ENCODE measurements at regions not wholly inside any gene's neighbourhood (a gene's known extent, or its start where the extent isn't known, plus 50 kb on each side); places are given as distances from the start of the nearest gene placed in this dataset.

DNA sequence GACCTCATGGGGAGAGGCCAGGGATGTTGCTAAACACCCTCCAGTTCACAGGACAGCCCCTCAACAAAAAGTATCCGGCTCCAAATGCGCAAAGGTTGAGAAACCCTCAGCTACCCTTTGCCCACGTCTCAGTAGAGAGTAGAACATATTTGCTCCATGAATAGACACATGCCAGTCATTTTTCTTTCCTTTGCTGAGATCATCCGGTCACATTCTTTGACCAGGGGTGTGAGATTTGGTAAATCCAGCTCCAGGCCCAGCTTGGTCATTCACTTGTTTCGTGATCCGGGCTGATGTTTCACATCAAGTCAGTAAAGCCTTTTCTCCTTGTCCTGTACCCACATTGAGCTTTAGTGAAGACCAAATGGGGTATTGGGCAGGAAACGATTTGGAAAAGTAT lies 83.6 kb upstream of the LHX5 start:
- POLR2A ChIA-PET (ENCODE audit: low non-redundant PET) = no interaction called here
- no peak for DNase-seq (ENCODE audit: low spot score)
- no peaks in the 10 kb centered on the region for H3K4me1 ChIP-seq (ENCODE audit: insufficient read depth, low read length, poor library complexity, severe bottlenecking)
- no peaks in the 10 kb centered on the region for H3K9me3 ChIP-seq (ENCODE audit: low read depth, low read length, poor library complexity, severe bottlenecking)
- TF ChIP-seq, protein P1, sequence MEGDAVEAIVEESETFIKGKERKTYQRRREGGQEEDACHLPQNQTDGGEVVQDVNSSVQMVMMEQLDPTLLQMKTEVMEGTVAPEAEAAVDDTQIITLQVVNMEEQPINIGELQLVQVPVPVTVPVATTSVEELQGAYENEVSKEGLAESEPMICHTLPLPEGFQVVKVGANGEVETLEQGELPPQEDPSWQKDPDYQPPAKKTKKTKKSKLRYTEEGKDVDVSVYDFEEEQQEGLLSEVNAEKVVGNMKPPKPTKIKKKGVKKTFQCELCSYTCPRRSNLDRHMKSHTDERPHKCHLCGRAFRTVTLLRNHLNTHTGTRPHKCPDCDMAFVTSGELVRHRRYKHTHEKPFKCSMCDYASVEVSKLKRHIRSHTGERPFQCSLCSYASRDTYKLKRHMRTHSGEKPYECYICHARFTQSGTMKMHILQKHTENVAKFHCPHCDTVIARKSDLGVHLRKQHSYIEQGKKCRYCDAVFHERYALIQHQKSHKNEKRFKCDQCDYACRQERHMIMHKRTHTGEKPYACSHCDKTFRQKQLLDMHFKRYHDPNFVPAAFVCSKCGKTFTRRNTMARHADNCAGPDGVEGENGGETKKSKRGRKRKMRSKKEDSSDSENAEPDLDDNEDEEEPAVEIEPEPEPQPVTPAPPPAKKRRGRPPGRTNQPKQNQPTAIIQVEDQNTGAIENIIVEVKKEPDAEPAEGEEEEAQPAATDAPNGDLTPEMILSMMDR (conservative IDR thresholded peaks at IDR 0.05; ENCODE audit: low read depth, low read length) = no peak
- TF ChIP-seq EZH2 (IDR thresholded peaks at IDR 0.05; ENCODE audit: borderline replicate concordance, low read depth, low read length, poor library complexity, severe bottlenecking) = no peak
- no peak overlapping the region for H3K27ac ChIP-seq (ENCODE audit: low read depth, low read length, poor library complexity, severe bottlenecking)
- peaks cover 24% of the 10 kb centered on the region for H3K27me3 ChIP-seq (replicated peaks; ENCODE audit: insufficient read depth, low read depth, low read length, poor library complexity)
- CTCF ChIA-PET = no interaction called here
- H3K36me3 ChIP-seq (ENCODE audit: insufficient read depth, low read length, poor library complexity, severe bottlenecking) = no peaks in the 10 kb centered on the region
- intact Hi-C loops (cut with micrococcal nuclease; ENCODE audit: unreplicated experiment) = no loop called here
- no peak overlapping the region for H3K4me3 ChIP-seq (ENCODE audit: low read depth, low read length, poor library complexity, severe bottlenecking)
- BruUV-seq (replicated peaks) = no TSS peak

DNA sequence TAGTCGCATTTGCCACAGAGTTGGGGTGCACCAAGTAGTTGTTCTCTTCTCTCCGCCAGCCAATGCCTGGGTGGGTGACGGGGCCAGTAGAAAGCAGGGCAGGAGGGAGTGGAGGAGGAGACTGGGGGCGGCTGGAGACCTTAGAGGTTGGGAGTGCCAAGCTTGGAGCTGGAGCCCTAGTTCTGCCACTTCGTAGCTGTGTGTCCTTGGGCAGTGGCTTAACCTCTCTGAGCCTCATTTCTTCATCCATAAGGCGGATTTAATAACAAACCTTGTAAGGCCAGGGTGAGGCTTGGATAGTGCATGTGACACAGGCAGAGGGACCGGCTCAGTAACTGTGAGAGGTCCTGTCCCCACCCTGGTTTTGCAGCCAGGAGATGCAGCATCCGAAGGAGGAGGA lies 81.1 kb upstream of the LHX5 start:
- no peak overlapping the region for H3K4me3 ChIP-seq (ENCODE audit: low read depth, low read length, poor library complexity, severe bottlenecking)
- H3K9me3 ChIP-seq (ENCODE audit: low read depth, low read length, poor library complexity, severe bottlenecking) = no peaks in the 10 kb centered on the region
- CTCF ChIA-PET = no interaction called here
- H3K27ac ChIP-seq (ENCODE audit: low read depth, low read length, poor library complexity, severe bottlenecking) = no peak overlapping the region
- intact Hi-C loops (cut with micrococcal nuclease; ENCODE audit: unreplicated experiment) = no loop called here
- H3K36me3 ChIP-seq (ENCODE audit: insufficient read depth, low read length, poor library complexity, severe bottlenecking) = no peaks in the 10 kb centered on the region
- TF ChIP-seq, protein P1 (conservative IDR thresholded peaks at IDR 0.05; ENCODE audit: low read depth, low read length) = no peak
- TF ChIP-seq EZH2 (IDR thresholded peaks at IDR 0.05; ENCODE audit: borderline replicate concordance, low read depth, low read length, poor library complexity, severe bottlenecking) = no peak
- DNase-seq (ENCODE audit: low spot score) = no peak
- BruUV-seq (replicated peaks) = no TSS peak
- no peaks in the 10 kb centered on the region for H3K4me1 ChIP-seq (ENCODE audit: insufficient read depth, low read length, poor library complexity, severe bottlenecking)
- peaks cover 28% of the 10 kb centered on the region for H3K27me3 ChIP-seq (replicated peaks; ENCODE audit: insufficient read depth, low read depth, low read length, poor library complexity)
- POLR2A ChIA-PET (ENCODE audit: low non-redundant PET) = no interaction called here

DNA sequence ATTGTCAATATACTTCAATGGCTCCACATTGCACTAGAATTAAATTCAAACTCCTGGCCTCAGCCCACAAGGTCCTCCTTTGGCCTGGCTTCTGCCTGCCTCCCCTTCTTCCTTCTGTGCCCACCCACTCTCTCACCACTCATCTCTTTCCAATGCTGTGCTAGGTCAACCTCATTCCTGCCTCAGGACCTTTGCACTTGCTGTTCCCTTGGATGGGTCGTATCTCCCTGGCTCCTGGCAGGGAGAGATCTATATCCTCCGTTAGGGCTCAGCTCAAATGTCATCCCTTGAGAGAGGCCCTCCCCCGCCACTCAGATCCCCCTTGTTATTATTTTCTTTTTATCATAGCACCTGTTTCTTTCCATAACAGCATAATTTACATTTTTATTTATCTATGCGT lies 79.9 kb upstream of the LHX5 start:
- DNase-seq (ENCODE audit: low spot score) = no peak
- CTCF ChIA-PET = no interaction called here
- Histone ChIP-seq H3K27me3 (replicated peaks; ENCODE audit: insufficient read depth, low read depth, low read length, poor library complexity) (peaks cover 30% of the 10 kb centered on the region), H3K36me3 (ENCODE audit: insufficient read depth, low read length, poor library complexity, severe bottlenecking) (no peaks in the 10 kb centered on the region), H3K4me3 (ENCODE audit: low read depth, low read length, poor library complexity, severe bottlenecking) (no peak overlapping the region), H3K27ac (ENCODE audit: low read depth, low read length, poor library complexity, severe bottlenecking) (no peak overlapping the region), H3K4me1 (ENCODE audit: insufficient read depth, low read length, poor library complexity, severe bottlenecking) (no peaks in the 10 kb centered on the region), H3K9me3 (ENCODE audit: low read depth, low read length, poor library complexity, severe bottlenecking) (no peaks in the 10 kb centered on the region)
- TF ChIP-seq EZH2 (IDR thresholded peaks at IDR 0.05; ENCODE audit: borderline replicate concordance, low read depth, low read length, poor library complexity, severe bottlenecking) = no peak
- TF ChIP-seq, protein P1 (conservative IDR thresholded peaks at IDR 0.05; ENCODE audit: low read depth, low read length) = no peak
- intact Hi-C loops (cut with micrococcal nuclease; ENCODE audit: unreplicated experiment) = no loop called here
- no TSS peak for BruUV-seq (replicated peaks)
- POLR2A ChIA-PET (ENCODE audit: low non-redundant PET) = no interaction called here

All from A673 (cell line).